VCaP (cell line): ENCODE measurements at regions not wholly inside any gene's neighbourhood (a gene's known extent, or its start where the extent isn't known, plus 50 kb on each side); places are given as distances from the start of the nearest gene placed in this dataset.

Source experiments
- H3K27ac ChIP-seq: fragments of 450-650 bp; 2 replicates; pipeline ENCODE4 v1.5.1; 2017
- CTCF ChIP-seq: fragments of 450-650 bp; conservative IDR thresholded peaks from 2 replicates; pipeline ENCODE4 v1.5.1; 2017; ENCODE audit warnings: mild to moderate bottlenecking, moderate library complexity

GRCh38 chr3:72088486-72089025 is 303.6 kb upstream of the PROK2 start:
- no peak for TF ChIP-seq CTCF
- H3K27ac ChIP-seq, result no peak overlapping the region

GRCh38 chr3:72087420-72087819 is 302.5 kb upstream of the PROK2 start:
- TF ChIP-seq CTCF, result no peak
- no peak overlapping the region for H3K27ac ChIP-seq

GRCh38 chr3:72086743-72087087 is 301.8 kb upstream of the PROK2 start:
- no peak for TF ChIP-seq CTCF
- H3K27ac ChIP-seq, result no peak overlapping the region

GRCh38 chr3:72086042-72086742 is 301.2 kb upstream of the PROK2 start:
- no peak overlapping the region for H3K27ac ChIP-seq
- TF ChIP-seq CTCF, result no peak

- TF ChIP-seq CTCF, result no peak
- H3K27ac ChIP-seq, result no peak overlapping the region
These were observed 300.1 kb upstream of the PROK2 start for GRCh38 chr3:72085036-72085435.

GRCh38 chr3:72082776-72083462 is 298.0 kb upstream of the PROK2 start:
- TF ChIP-seq CTCF, result no peak
- H3K27ac ChIP-seq, result no peak overlapping the region

- no peak overlapping the region for H3K27ac ChIP-seq
- TF ChIP-seq CTCF, result no peak
These were observed 297.3 kb upstream of the PROK2 start for GRCh38 chr3:72082186-72082715.
